Right atrium auricular region (tissue), 2 donors: ENCODE measurements at regions not wholly inside any gene's neighbourhood (a gene's known extent, or its start where the extent isn't known, plus 50 kb on each side); places are given as distances from the start of the nearest gene placed in this dataset.

Experiments used
- DNase-seq: peaks from one replicate; pipeline ENCODE4 v3.0.0-alpha.2; 2019; ENCODE audit warnings: low spot score
- H3K27ac ChIP-seq, 2 donors: fragments of 200-600 bp; sonication (generic); 1 replicate in 1 of 2; 2 replicates in 1 of 2; pipeline ENCODE4 v1.5.1; 2016 to 2019
- H3K27me3 ChIP-seq, 2 donors: fragments of 200-600 bp; sonication (generic); one replicate each; pipeline versions ENCODE4 v1.5.1 to v1.6.0; 2017 to 2019
- H3K36me3 ChIP-seq: fragments of 200-600 bp; sonication (generic); one replicate; pipeline ENCODE4 v1.5.1; 2016
- H3K4me1 ChIP-seq, 2 donors: fragments of 200-600 bp; sonication (generic); one replicate each; pipeline versions ENCODE4 v1.5.1 to v1.6.0; 2017 to 2019
- H3K4me3 ChIP-seq, 2 donors: fragments of 200-600 bp; sonication (generic); 1 replicate in 1 of 2; 2 replicates in 1 of 2; pipeline ENCODE4 v1.5.1; 2017 to 2019; ENCODE audit warnings: mild to moderate bottlenecking in 1 of 2, moderate library complexity in 1 of 2
- H3K9me3 ChIP-seq, 2 donors: fragments of 200-600 bp; sonication (generic); one replicate each; pipeline ENCODE4 v1.5.1; 2019
- TF ChIP-seq, protein P1 (sequence below), 2 donors: fragments of 200-600 bp; sonication (generic); IDR thresholded peaks; one replicate each; pipeline ENCODE4 v1.5.1; 2019; ENCODE audit warnings: antibody characterized with exemption in 2 of 2

- H3K27ac ChIP-seq, result no peak overlapping the region
- H3K4me1 ChIP-seq, result no peaks in the 10 kb centered on the region
- no peaks in the 10 kb centered on the region for H3K9me3 ChIP-seq
- TF ChIP-seq, protein P1, sequence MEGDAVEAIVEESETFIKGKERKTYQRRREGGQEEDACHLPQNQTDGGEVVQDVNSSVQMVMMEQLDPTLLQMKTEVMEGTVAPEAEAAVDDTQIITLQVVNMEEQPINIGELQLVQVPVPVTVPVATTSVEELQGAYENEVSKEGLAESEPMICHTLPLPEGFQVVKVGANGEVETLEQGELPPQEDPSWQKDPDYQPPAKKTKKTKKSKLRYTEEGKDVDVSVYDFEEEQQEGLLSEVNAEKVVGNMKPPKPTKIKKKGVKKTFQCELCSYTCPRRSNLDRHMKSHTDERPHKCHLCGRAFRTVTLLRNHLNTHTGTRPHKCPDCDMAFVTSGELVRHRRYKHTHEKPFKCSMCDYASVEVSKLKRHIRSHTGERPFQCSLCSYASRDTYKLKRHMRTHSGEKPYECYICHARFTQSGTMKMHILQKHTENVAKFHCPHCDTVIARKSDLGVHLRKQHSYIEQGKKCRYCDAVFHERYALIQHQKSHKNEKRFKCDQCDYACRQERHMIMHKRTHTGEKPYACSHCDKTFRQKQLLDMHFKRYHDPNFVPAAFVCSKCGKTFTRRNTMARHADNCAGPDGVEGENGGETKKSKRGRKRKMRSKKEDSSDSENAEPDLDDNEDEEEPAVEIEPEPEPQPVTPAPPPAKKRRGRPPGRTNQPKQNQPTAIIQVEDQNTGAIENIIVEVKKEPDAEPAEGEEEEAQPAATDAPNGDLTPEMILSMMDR (IDR thresholded peaks at IDR 0.05), result no peak
- no peaks in the 10 kb centered on the region for H3K27me3 ChIP-seq
- H3K4me3 ChIP-seq, result no peak overlapping the region
- H3K36me3 ChIP-seq, result no peaks in the 10 kb centered on the region
- DNase-seq, result no peak
Measured at GRCh38 chr11:96763244-96763643, 373.4 kb downstream of the JRKL start.

GRCh38 chr11:96778272-96778671 is 388.5 kb downstream of the JRKL start:
- Histone ChIP-seq H3K27ac (no peak overlapping the region), H3K4me3 (no peak overlapping the region), H3K27me3 (no peaks in the 10 kb centered on the region), H3K9me3 (no peaks in the 10 kb centered on the region), H3K36me3 (no peaks in the 10 kb centered on the region), H3K4me1 (no peaks in the 10 kb centered on the region)
- TF ChIP-seq, protein P1 (IDR thresholded peaks at IDR 0.05), result no peak
- no peak for DNase-seq

- no peaks in the 10 kb centered on the region for H3K9me3 ChIP-seq
- no peak overlapping the region for H3K4me3 ChIP-seq
- no peak for DNase-seq
- H3K4me1 ChIP-seq, result no peaks in the 10 kb centered on the region
- TF ChIP-seq, protein P1 (IDR thresholded peaks at IDR 0.05), result no peak
- no peak overlapping the region for H3K27ac ChIP-seq
- H3K36me3 ChIP-seq, result no peaks in the 10 kb centered on the region
- no peaks in the 10 kb centered on the region for H3K27me3 ChIP-seq
Measured at GRCh38 chr11:96779030-96779429, 389.2 kb downstream of the JRKL start.

DNA sequence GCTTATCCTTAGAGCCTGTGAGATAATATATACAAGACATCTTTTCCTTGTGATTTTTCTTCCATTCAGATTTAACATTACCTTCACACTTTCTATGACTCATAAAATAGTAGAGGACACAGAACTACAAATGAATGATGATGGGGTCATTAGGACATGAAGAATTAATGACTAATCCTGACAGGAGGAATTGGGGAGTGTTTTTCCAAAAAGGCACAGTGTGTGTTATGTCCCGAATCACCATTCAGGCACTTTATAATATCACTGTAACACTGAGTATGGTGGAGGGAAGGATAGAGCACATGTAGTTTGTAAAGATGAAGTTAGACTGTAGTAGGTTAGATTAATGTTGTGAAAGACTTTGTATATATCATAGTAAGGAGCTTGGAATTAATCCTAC is 391.3 kb downstream of the JRKL start:
- Histone ChIP-seq H3K27ac (no peak overlapping the region), H3K4me3 (no peak overlapping the region), H3K27me3 (no peaks in the 10 kb centered on the region), H3K36me3 (no peaks in the 10 kb centered on the region), H3K9me3 (no peaks in the 10 kb centered on the region), H3K4me1 (no peaks in the 10 kb centered on the region)
- DNase-seq, result no peak
- TF ChIP-seq, protein P1 (IDR thresholded peaks at IDR 0.05), result no peak

DNA sequence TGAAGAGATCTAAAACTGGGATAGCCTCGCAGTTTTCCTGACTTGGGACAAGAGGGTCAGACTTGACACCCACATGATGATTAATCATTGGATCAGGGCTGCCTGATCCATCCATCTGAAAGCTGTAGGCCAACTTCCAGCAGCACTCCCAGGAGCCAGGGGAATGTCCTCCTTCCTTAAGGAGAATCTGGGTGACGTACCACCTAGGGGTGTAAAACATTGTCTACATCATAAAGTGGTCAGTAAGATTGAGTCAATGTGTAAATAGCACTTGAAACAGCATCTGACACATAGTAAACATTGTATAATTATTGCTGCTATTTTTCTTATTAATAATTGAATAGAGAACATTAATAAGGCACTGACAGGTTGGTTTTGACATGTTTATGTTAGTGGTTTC is 392.8 kb downstream of the JRKL start:
- Histone ChIP-seq H3K4me3 (no peak overlapping the region), H3K36me3 (no peaks in the 10 kb centered on the region), H3K4me1 (no peaks in the 10 kb centered on the region), H3K27me3 (no peaks in the 10 kb centered on the region), H3K9me3 (no peaks in the 10 kb centered on the region), H3K27ac (no peak overlapping the region)
- TF ChIP-seq, protein P1 (IDR thresholded peaks at IDR 0.05), result no peak
- no peak for DNase-seq

GRCh38 chr11:96783311-96783710 is 393.5 kb downstream of the JRKL start:
- H3K36me3 ChIP-seq, result no peaks in the 10 kb centered on the region
- H3K27ac ChIP-seq, result no peak overlapping the region
- H3K4me1 ChIP-seq, result no peaks in the 10 kb centered on the region
- no peaks in the 10 kb centered on the region for H3K27me3 ChIP-seq
- no peak overlapping the region for H3K4me3 ChIP-seq
- no peaks in the 10 kb centered on the region for H3K9me3 ChIP-seq
- TF ChIP-seq, protein P1 (IDR thresholded peaks at IDR 0.05), result no peak
- no peak for DNase-seq
